ENCODE measurements at regions not wholly inside any gene's neighbourhood (a gene's known extent, or its start where the extent isn't known, plus 50 kb on each side); places are given as distances from the start of the nearest gene placed in this dataset.

DNA sequence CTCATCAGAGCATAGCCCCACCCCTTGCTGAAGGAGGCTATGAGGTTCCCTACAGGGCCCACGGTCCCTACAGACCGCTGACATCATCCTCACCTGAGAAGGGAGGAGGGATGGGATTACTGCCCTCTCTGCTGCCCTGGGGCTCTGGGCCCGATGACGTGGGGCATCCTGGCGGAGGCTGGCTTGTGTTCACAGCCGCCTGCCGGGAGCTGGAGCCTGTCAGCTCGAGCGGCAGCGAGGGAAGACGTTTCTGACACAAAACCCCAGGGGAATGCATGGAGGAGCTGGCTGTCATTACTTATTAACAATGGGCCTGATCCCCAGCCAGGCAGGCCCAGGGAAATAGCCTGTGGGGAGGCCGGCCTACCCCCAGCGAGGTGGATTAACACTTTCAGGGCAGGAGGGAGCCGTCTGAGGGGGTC is 106.6 kb upstream of the ATP6AP2 start:
- no peaks in the 10 kb centered on the region for H3K36me3 Mint-ChIP-seq
- peaks cover 14% of the 10 kb centered on the region for H3K27me3 Mint-ChIP-seq
- no peak overlapping the region for H3K4me3 Mint-ChIP-seq
- H3K4me1 Mint-ChIP-seq = peaks cover 5 to 9% (median 9%) of the 10 kb centered on the region in 3 donors
- no peak overlapping the region for H3K27ac Mint-ChIP-seq
- no peaks in the 10 kb centered on the region for H3K9me3 Mint-ChIP-seq

DNA sequence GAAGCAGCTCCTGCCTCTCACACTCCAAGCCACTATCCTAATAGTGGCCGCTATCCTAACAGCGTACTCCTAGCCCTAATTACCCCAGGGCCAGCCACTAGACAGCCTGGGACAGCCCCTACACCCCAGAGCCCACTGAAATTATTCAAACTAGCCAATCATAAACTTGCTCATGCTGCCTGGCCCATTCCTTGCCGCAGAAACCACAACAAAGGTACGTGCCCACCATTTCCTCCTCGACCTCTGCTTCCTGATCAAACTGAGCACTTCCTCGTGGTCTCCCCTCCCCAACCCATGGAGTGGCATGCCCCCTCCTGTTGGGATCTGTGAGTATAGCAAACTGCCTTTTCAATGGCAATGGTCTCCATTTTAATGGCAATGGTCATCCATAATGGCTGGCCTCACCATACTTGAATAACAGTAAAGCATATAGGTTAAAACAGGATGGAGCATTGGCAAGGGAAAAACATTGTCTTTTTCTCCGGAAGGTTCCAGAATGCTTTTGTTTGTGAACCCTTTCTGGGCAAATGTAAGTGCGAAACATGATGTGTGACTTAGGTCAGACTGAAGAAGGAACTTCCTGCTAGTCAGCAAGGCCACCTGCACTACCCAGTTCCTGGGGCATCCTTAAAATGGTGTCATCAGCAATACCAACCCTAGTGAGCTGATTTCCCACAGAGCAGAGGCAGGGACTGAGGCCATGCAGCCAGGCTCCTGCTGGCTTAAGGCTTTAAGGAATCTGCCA is 107.1 kb upstream of the ATP6AP2 start:
- H3K9me3 Mint-ChIP-seq = no peaks in the 10 kb centered on the region
- H3K4me3 Mint-ChIP-seq = no peak overlapping the region
- H3K4me1 Mint-ChIP-seq = peaks cover 5 to 9% (median 9%) of the 10 kb centered on the region in 3 donors
- peaks cover 14% of the 10 kb centered on the region for H3K27me3 Mint-ChIP-seq
- H3K27ac Mint-ChIP-seq = peak overlapping the region in 2 of 3 donors; percentile 7 to 57
- no peaks in the 10 kb centered on the region for H3K36me3 Mint-ChIP-seq

DNA sequence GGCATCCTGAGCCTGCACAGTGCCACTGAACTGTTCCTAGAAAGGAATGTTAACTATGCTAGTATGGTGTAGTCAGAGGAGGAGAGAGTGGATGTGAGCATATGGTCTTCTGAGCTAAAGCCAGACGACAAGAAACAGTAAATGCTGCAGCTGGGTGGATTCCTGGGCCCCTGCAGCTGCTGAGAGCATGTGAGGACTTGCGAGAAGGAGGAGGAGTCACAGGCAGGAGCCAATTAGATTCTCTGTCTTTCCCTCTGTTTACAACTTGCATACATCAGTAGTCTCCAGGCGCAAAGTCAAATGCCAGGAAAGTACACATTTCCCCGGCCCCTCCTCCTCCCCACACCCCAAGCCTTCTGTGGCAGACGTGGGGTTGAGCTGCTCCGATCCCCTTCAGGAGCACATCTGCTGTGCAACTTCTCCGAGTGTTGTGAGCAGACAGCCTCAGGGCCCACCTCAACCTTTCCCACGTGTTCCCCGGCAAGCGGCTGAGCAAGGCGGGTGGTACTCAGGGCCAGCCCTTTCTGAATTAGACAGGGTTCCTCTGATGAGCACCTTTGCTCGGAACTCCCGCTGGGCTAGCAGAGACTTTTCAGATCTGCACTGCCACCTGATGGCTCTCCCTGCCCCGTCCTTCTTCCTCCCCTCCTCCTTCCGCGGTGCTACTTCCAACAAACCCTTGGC is 108.7 kb upstream of the ATP6AP2 start:
- Mint-ChIP-seq H3K9me3 (no peaks in the 10 kb centered on the region), H3K4me1 (peaks cover 5 to 15% (median 9%) of the 10 kb centered on the region in 3 donors), H3K27ac (peak overlapping the region in 1 of 3 donors; percentile 51), H3K4me3 (peak overlapping the region in 3 of 4 donors; percentile 12 to 58 (median 51)), H3K27me3 (peaks cover 14% of the 10 kb centered on the region), H3K36me3 (no peaks in the 10 kb centered on the region)

DNA sequence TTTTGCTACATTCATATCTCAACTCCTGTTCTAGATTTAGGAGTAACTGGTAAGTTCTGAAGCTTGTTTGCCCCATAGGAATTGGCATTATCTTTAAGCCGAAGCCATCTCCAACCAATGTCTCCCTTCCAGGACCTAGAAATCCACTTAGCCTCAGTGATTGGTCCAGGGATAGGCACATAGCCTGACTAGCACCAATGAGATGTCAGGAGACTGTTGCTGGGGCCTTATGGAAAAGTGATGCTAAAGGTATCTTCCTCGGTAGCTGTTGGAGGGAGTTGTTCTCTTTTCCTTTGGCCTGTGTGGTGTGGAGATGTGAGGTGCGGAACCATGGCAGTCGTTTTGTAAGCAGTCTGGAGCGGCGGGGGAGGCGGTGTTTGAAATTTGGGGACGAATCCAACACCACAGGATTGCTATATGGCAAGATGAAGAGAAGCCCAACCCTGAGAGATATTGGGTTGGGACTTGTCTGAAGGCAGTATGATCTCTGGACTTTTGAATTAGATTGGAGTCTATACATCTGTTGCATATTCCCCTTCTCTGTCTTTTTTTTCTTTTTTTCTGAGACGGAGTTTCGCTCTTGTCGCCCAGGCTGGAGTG is 109.8 kb upstream of the ATP6AP2 start:
- no peak overlapping the region for H3K27ac Mint-ChIP-seq
- peaks cover 5 to 15% (median 9%) of the 10 kb centered on the region in 3 donors for H3K4me1 Mint-ChIP-seq
- H3K36me3 Mint-ChIP-seq = no peaks in the 10 kb centered on the region

DNA sequence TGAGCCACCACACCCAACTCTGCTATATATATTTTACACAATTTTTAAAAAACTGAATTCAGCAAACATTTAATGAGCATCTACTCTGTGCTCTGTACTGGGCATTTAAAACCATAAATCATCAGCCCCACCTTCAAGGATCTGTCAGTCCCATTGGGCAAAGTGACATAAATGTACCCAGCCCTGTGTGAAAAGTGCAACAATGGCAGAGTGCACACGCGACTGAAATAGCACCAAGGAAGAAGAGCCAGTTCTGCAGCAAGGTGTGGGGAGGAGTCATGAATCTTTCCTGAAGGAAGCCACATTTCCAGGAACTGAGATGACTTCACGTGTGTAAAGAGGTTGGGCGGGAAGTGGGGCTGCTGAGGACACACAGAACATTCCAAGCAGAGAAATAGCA is 111.5 kb upstream of the ATP6AP2 start:
- no peak overlapping the region for H3K4me3 Mint-ChIP-seq
- no peak overlapping the region for H3K27ac Mint-ChIP-seq
- H3K9me3 Mint-ChIP-seq = no peaks in the 10 kb centered on the region
- H3K36me3 Mint-ChIP-seq = no peaks in the 10 kb centered on the region
- H3K27me3 Mint-ChIP-seq = peaks cover 6% of the 10 kb centered on the region
- peaks cover 5 to 17% (median 9%) of the 10 kb centered on the region in 3 donors for H3K4me1 Mint-ChIP-seq

More for the DNA sequence above, 109.8 kb upstream of the ATP6AP2 start:
- H3K9me3 Mint-ChIP-seq = no peaks in the 10 kb centered on the region
- H3K27me3 Mint-ChIP-seq = peaks cover 8% of the 10 kb centered on the region
- no peak overlapping the region for H3K4me3 Mint-ChIP-seq

DNA sequence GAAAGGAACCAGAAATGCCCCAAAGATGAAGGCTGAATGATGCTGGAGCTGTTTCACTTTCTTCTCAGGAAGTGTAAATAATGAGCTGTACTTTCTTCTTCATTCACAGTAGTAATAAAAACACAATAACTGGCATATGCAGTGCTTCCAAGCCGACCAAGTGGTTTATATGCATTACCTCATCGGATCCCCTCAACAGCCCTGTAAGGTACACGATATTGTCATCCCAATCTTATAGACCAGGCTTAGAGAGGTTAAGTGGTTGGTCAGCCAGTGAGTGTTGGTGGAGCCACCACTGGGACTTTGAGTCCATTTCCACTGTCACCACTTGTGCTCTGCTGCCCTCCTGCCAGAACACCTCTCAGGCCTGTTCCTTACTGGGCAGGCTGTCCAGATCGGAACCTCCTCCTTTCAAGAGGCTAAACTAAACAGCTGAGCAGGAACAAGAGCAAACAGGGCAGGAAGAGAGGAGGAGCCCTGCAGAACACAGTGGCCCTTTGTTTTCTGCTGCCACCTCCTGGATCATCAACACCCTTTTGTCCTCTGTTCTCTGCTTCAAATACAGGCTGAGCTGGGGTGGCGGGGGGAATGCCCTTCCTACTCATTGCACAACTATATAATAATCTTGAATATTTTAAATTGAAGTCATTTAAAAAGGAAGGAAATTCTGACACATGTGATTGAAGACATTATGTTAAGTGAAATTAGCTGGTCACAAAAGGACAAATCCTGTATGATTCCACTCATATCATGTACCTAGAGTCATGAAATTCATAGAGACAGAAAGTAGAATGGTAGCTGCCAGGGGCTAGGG is 112.5 kb upstream of the ATP6AP2 start:
- H3K4me1 Mint-ChIP-seq = peaks cover 5 to 13% (median 5%) of the 10 kb centered on the region in 3 donors

DNA sequence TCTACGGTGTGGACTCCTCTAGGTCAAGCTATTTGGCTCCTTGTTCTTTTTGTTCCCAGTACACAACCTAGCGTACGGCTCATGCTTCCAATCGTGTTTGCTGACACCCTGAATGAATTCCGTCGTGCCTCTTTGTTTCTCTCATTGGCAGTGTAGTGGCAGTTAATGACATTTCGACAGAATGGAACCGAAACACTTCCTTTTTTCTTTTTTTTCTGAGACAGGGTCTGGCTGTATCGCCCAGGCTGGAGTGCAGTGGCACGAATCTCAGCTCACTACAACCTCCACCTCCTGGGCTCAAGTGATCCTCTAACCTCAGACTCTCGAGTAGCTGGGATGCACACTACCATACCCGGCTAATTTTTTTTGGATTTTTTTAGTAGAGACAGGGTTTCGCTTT is 113.3 kb upstream of the ATP6AP2 start:
- Mint-ChIP-seq H3K9me3 (no peaks in the 10 kb centered on the region), H3K27ac (no peak overlapping the region), H3K36me3 (no peaks in the 10 kb centered on the region), H3K4me1 (peaks cover 2 to 11% (median 4%) of the 10 kb centered on the region in 3 donors), H3K27me3 (peaks cover 4% of the 10 kb centered on the region), H3K4me3 (no peak overlapping the region)

More for the DNA sequence above, 112.5 kb upstream of the ATP6AP2 start:
- no peaks in the 10 kb centered on the region for H3K9me3 Mint-ChIP-seq
- H3K36me3 Mint-ChIP-seq = no peaks in the 10 kb centered on the region
- no peak overlapping the region for H3K27ac Mint-ChIP-seq
- peaks cover 6% of the 10 kb centered on the region for H3K27me3 Mint-ChIP-seq
- peak overlapping the region in 1 of 4 donors; percentile 57 for H3K4me3 Mint-ChIP-seq

DNA sequence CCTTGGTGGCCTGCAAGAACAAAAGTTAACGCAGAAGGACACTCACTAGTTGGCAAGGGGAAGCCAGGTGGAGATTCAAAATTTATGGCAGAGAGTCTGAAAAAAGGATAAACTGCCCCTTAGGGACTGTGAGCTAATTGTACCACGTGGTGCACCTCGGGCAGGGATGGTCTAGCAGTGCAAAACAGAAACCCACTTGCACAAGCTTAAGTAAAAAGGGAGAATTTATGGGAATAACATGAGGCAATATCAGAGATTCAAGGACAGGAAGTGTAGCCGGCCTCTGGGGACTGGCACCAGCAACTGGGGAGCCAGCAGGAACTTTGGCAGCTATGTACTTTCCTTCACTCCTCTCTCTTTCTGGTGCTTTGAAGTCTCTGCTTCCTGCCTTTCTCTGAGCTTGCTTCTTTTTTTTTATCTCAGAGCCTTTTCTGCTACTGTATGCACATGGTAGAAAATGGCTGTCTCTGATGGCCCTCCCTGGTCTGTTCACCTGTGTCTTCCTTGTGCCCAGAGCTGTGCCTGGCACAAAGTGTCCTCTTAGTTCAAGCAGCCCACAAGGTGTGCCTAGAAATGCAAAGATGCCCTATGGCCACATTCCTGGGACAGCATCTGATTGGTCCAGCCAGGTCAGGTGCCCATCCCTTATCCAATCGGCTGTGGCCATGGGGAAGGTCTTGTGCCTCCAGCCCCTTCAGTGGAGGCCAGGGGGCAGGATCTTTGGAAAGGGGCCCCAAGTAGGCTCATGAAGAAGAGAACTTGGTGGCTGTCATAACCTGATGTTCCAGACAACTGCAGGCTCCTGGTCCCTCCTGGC is 114.8 kb upstream of the ATP6AP2 start:
- peak overlapping the region in 1 of 4 donors; percentile 18 for H3K4me3 Mint-ChIP-seq
- no peaks in the 10 kb centered on the region for H3K9me3 Mint-ChIP-seq
- peaks cover 0 to 8% (median 2%) of the 10 kb centered on the region in 3 donors for H3K4me1 Mint-ChIP-seq
- no peak overlapping the region for H3K27ac Mint-ChIP-seq
- no peaks in the 10 kb centered on the region for H3K36me3 Mint-ChIP-seq
- H3K27me3 Mint-ChIP-seq = peaks cover 8% of the 10 kb centered on the region

DNA sequence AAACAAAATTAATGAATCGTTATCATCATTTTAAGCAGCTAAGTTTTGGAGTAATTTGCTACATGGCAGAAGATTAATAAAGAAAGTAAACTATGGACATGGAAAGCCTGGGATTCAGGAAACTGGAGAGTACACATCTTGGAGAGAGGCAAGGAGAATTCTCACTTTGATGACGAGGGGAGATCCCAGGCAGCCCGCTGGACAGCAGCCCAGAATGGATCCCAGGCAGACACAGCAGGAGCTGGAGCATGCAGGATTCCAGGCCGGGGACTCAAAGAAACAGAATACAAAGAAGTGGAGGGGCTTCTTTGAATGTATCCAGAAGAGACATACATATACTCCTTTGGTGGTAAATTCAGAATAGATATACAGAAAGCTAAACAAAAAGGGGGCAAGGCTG is 118.0 kb upstream of the ATP6AP2 start:
- Mint-ChIP-seq H3K27ac (peak overlapping the region in 1 of 3 donors; percentile 14), H3K27me3 (peaks cover 9% of the 10 kb centered on the region), H3K4me3 (no peak overlapping the region), H3K9me3 (no peaks in the 10 kb centered on the region), H3K4me1 (peaks cover 0 to 3% (median 0%) of the 10 kb centered on the region in 3 donors), H3K36me3 (no peaks in the 10 kb centered on the region)

DNA sequence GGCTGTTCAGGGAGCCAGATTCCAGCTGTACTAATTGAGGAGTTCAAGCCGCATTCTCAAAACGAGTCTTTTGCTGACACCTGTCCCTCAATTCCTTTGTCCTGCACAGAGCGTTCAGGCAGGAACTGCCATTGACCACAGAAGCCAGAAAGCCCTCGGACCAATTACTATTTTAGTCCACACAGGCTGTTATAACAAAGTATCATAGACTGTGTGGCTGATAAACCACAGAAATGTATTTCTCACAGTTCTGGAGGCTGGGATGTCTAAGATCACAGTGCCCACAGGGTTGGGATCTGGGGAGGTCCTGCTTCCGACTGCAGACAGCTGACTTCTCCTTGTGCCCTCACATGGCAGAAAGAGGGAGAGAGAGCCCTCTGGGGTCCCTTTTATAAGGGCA is 119.8 kb upstream of the ATP6AP2 start:
- Mint-ChIP-seq H3K36me3 (no peaks in the 10 kb centered on the region), H3K9me3 (no peaks in the 10 kb centered on the region), H3K4me3 (no peak overlapping the region), H3K4me1 (peaks cover 0 to 3% (median 0%) of the 10 kb centered on the region in 3 donors), H3K27ac (no peak overlapping the region), H3K27me3 (peaks cover 10% of the 10 kb centered on the region)

DNA sequence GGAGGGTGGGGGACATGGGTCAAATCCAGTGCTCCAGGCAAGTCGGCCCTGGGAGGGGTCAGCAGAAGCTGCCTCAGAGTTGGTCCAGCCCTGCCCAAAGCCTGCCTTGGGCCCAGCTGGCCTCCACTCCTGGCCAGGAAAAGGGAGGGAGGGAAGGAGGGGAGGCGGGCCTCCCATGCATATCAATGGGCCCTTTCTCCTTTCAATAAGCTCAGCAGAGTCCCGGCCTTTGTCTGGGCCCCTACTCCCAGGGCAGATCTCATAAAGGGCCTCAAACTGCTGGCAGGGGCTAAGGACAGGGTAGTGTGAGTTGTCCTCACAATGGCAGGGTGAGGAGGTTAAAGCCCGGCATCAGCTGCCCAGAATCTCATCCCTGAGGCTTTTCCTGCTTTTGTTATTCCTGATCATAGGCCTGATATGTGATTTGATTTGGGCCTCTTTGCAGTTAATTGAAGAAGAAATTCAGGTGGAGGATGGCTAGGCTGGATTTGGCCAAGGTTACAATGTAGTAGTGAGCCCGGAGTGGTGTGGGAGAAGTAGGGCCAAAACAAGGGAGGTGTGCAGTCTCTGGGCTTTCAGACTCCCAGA is 121.1 kb upstream of the ATP6AP2 start:
- Mint-ChIP-seq H3K4me1 (no peaks in the 10 kb centered on the region), H3K36me3 (no peaks in the 10 kb centered on the region), H3K27me3 (peaks cover 8% of the 10 kb centered on the region), H3K9me3 (peaks cover 0 to 7% (median 0%) of the 10 kb centered on the region in 3 donors), H3K27ac (no peak overlapping the region), H3K4me3 (no peak overlapping the region)

DNA sequence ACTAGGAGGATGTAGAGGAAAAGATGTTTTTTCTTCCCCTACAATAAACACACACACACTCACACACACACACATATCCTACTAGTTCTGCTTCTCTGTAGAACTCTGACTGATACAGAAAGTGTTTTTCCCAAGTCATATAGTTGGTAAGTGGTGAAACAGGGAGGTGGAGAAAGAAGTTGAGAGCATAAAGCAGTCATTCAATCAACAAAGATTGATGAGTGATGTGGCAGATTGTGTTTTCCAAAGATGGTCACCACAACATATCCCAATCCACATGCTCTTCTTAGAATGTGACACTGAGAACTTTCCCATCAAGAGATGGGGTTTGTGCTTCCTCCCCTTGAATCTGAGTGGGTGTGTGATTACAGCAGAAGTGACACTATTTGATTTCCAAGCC is 123.4 kb upstream of the ATP6AP2 start:
- Mint-ChIP-seq H3K9me3 (peaks cover 0 to 7% (median 0%) of the 10 kb centered on the region in 3 donors), H3K4me1 (no peaks in the 10 kb centered on the region), H3K4me3 (no peak overlapping the region), H3K27ac (no peak overlapping the region), H3K27me3 (peaks cover 10% of the 10 kb centered on the region), H3K36me3 (no peaks in the 10 kb centered on the region)

DNA sequence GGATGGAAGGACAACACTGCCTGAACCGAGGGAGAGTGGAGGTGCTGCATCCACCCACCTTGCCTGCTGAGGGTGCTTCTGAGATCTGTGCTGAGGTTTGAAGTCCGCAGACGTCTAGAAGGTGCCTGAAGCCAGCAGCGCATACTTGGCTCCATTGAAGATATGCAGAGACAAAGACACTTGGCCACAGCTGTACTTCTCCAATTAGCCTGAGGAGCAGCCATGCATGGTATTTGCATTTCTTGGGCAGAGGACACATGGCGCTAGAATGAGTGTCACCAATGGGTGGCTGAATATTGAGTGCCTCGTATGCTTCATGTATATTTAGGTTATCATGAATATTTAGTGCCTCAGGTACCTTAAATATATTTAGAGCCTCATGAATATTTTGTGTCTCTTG is 128.7 kb upstream of the ATP6AP2 start:
- no peak overlapping the region for H3K4me3 Mint-ChIP-seq
- H3K9me3 Mint-ChIP-seq = peaks cover 0 to 7% (median 1%) of the 10 kb centered on the region in 3 donors
- peaks cover 2% of the 10 kb centered on the region for H3K27me3 Mint-ChIP-seq
- H3K27ac Mint-ChIP-seq = no peak overlapping the region
- H3K36me3 Mint-ChIP-seq = no peaks in the 10 kb centered on the region
- H3K4me1 Mint-ChIP-seq = no peaks in the 10 kb centered on the region
